SKM-1 treated with dmso at 0.1 percent for 144 hours (cell line): ENCODE measurements at regions not wholly inside any gene's neighbourhood (a gene's known extent, or its start where the extent isn't known, plus 50 kb on each side); places are given as distances from the start of the nearest gene placed in this dataset.
"Not testable (repeated sequence)": the region's sequence is repeated elsewhere in the genome, so short reads cannot be mapped to it uniquely, and the experiment has no call there.

Experiments
- DNase-seq: peaks from one replicate; lab custom pipeline; 2025; ENCODE audit not compliant: unreplicated experiment; lab: John Stamatoyannopoulos, UW

GRCh38 chr5:25458628-25459027 lies 813.9 kb upstream of the CDH10 start:
- DNase-seq: no peak

GRCh38 chr5:25453500-25453899 lies 808.7 kb upstream of the CDH10 start:
- no peak for DNase-seq

GRCh38 chr5:25451294-25451693 lies 806.5 kb upstream of the CDH10 start:
- DNase-seq: no peak

GRCh38 chr5:25448646-25449045 lies 803.9 kb upstream of the CDH10 start:
- no peak for DNase-seq

GRCh38 chr5:25448190-25448621 lies 803.4 kb upstream of the CDH10 start:
- no peak for DNase-seq

GRCh38 chr5:25446061-25446420 lies 801.3 kb upstream of the CDH10 start:
- DNase-seq: not testable (repeated sequence)

- not testable (repeated sequence) for DNase-seq
Observed at GRCh38 chr5:25445381-25446060, 800.7 kb upstream of the CDH10 start.

GRCh38 chr5:25444697-25445096 lies 799.9 kb upstream of the CDH10 start:
- no peak for DNase-seq

GRCh38 chr5:25441810-25442209 lies 797.0 kb upstream of the CDH10 start:
- DNase-seq: no peak

- no peak for DNase-seq
Observed at GRCh38 chr5:25439025-25439424, 794.2 kb upstream of the CDH10 start.

- DNase-seq: not testable (repeated sequence)
Observed at GRCh38 chr5:25438375-25438774, 793.6 kb upstream of the CDH10 start.

- DNase-seq: no peak
Observed at GRCh38 chr5:25436452-25436851, 791.7 kb upstream of the CDH10 start.

GRCh38 chr5:25435882-25436281 lies 791.1 kb upstream of the CDH10 start:
- no peak for DNase-seq

- DNase-seq: no peak
Observed at GRCh38 chr5:25427240-25427639, 782.5 kb upstream of the CDH10 start.

GRCh38 chr5:25423271-25423670 lies 778.5 kb upstream of the CDH10 start:
- no peak for DNase-seq

- DNase-seq: no peak
Observed at GRCh38 chr5:25419684-25420083, 774.9 kb upstream of the CDH10 start.

GRCh38 chr5:25418978-25419377 lies 774.2 kb upstream of the CDH10 start:
- no peak for DNase-seq

- DNase-seq: no peak
Observed at GRCh38 chr5:25418319-25418859, 773.6 kb upstream of the CDH10 start.

GRCh38 chr5:25416960-25417359 lies 772.2 kb upstream of the CDH10 start:
- DNase-seq: no peak

GRCh38 chr5:25415970-25416369 lies 771.2 kb upstream of the CDH10 start:
- DNase-seq: no peak

- DNase-seq: no peak
Observed at GRCh38 chr5:25414742-25415141, 770.0 kb upstream of the CDH10 start.

GRCh38 chr5:25412116-25412661 lies 767.4 kb upstream of the CDH10 start:
- no peak for DNase-seq

GRCh38 chr5:25407365-25407764 lies 762.6 kb upstream of the CDH10 start:
- DNase-seq: not testable (repeated sequence)
